IMR-90 (cell line): ENCODE measurements at regions not wholly inside any gene's neighbourhood (a gene's known extent, or its start where the extent isn't known, plus 50 kb on each side); places are given as distances from the start of the nearest gene placed in this dataset.

Source experiments
- ATAC-seq: fragments of 200-7000 bp; cut with Tn5 transposase; 2 replicates; pipeline ENCODE4 v1.9.1; 2020; ENCODE audit warnings: low read depth, mild to moderate bottlenecking, moderate library complexity
- BruUV-seq: library from RNA; stranded (reverse); fragments of 400-500 nt; replicated peaks from 2 replicates; lab custom pipeline; 2021; lab: Mats Ljungman, UMichigan
- CTCF ChIA-PET: fragments of 300-600 bp; formaldehyde crosslinking; extraction: SDS; loops from one replicate; lab custom pipeline; 2021; ENCODE audit warnings: antibody characterized with exemption; lab: Yijun Ruan, JAX
- POLR2A ChIA-PET: fragments of 300-600 bp; sonication (Branson Sonifier 250); formaldehyde crosslinking; loops from one replicate; lab custom pipeline; 2022; ENCODE audit warnings: antibody characterized with exemption; ENCODE audit not compliant: unreplicated experiment; lab: Charles Lee
- DNase-seq: peaks from one replicate; pipeline ENCODE4 v3.0.0; 2013
- H2AFZ ChIP-seq: replicated peaks from 2 replicates; pipeline ENCODE3; 2013; ENCODE audit warnings: low read length, mild to moderate bottlenecking; ENCODE audit not compliant: poor library complexity
- H2AK5ac ChIP-seq: 2 replicates; pipeline ENCODE4 v1.6.1; 2013; ENCODE audit warnings: low read depth, low read length, inconsistent platforms
- H2AK9ac ChIP-seq: replicated peaks from 2 replicates; pipeline ENCODE3; 2013; ENCODE audit warnings: mild to moderate bottlenecking, low read depth, low read length, moderate library complexity; ENCODE audit not compliant: poor library complexity
- H2BK120ac ChIP-seq: 2 replicates; pipeline ENCODE4 v1.6.1; 2013; ENCODE audit warnings: low read depth, low read length, inconsistent platforms
- H2BK15ac ChIP-seq: 3 replicates; pipeline ENCODE4 v1.6.1; 2013; ENCODE audit warnings: low read depth, low read length, inconsistent platforms
- H2BK20ac ChIP-seq: 2 replicates; pipeline ENCODE4 v1.6.1; 2013; ENCODE audit warnings: low read depth, mild to moderate bottlenecking, inconsistent platforms, low read length, moderate library complexity
- H2BK5ac ChIP-seq: 2 replicates; pipeline ENCODE4 v1.6.1; 2013; ENCODE audit warnings: mild to moderate bottlenecking, low read depth, low read length, inconsistent platforms; ENCODE audit not compliant: poor library complexity, severe bottlenecking
- H3K14ac ChIP-seq: replicated peaks from 2 replicates; pipeline ENCODE4 v1.6.1; 2013; ENCODE audit warnings: low read depth, low read length, inconsistent platforms
- H3K18ac ChIP-seq: 2 replicates; pipeline ENCODE4 v1.6.1; 2013; ENCODE audit warnings: low read depth, low read length, control low read depth
- H3K23ac ChIP-seq: 2 replicates; pipeline ENCODE4 v1.6.1; 2013; ENCODE audit warnings: low read depth, low read length, inconsistent platforms
- H3K27ac ChIP-seq: 2 replicates; pipeline ENCODE4 v1.5.1; 2013; ENCODE audit warnings: mild to moderate bottlenecking, control low read depth, low read length; ENCODE audit not compliant: insufficient read depth
- H3K27me3 ChIP-seq: 2 replicates; pipeline ENCODE4 v1.6.1; 2013; ENCODE audit warnings: low read length; ENCODE audit not compliant: control insufficient read depth, insufficient read depth
- H3K36me3 ChIP-seq: 2 replicates; pipeline ENCODE4 v1.6.1; 2013; ENCODE audit warnings: low read length, mixed read lengths; ENCODE audit not compliant: control insufficient read depth, insufficient read depth
- H3K4ac ChIP-seq: 2 replicates; pipeline ENCODE4 v1.6.1; 2013; ENCODE audit warnings: low read depth, low read length, inconsistent platforms
- H3K4me1 ChIP-seq: 2 replicates; pipeline ENCODE4 v1.6.1; 2013; ENCODE audit warnings: low read length, mixed read lengths; ENCODE audit not compliant: control insufficient read depth, insufficient read depth
- H3K4me2 ChIP-seq: 2 replicates; pipeline ENCODE4 v1.6.1; 2013; ENCODE audit warnings: low read depth, mild to moderate bottlenecking, control low read depth, low read length, moderate library complexity
- H3K4me3 ChIP-seq: 2 replicates; pipeline ENCODE4 v1.5.1; 2013; ENCODE audit warnings: low read depth, mild to moderate bottlenecking, control low read depth, low read length, moderate library complexity; ENCODE audit not compliant: insufficient read depth
- H3K56ac ChIP-seq: 2 replicates; pipeline ENCODE4 v1.6.1; 2013; ENCODE audit warnings: low read length, inconsistent platforms; ENCODE audit not compliant: insufficient read depth; ENCODE audit errors: extremely low read depth
- H3K79me1 ChIP-seq, 2 experiments: 2 replicates each; pipeline ENCODE4 v1.6.1; 2013; ENCODE audit warnings: low read length in 2 of 2, inconsistent platforms in 1 of 2, low read depth in 1 of 2
- H3K9ac ChIP-seq: 2 replicates; pipeline ENCODE4 v1.6.1; 2013; ENCODE audit warnings: low read depth, low read length, control low read depth
- H3K9me1 ChIP-seq: 2 replicates; pipeline ENCODE4 v1.6.1; 2013; ENCODE audit warnings: low read length, inconsistent platforms; ENCODE audit not compliant: insufficient read depth
- H3K9me3 ChIP-seq: 2 replicates; pipeline ENCODE4 v1.6.1; 2013; ENCODE audit warnings: low read length; ENCODE audit not compliant: control insufficient read depth, insufficient read depth
- H4K20me1 ChIP-seq: 2 replicates; pipeline ENCODE4 v1.6.1; 2013; ENCODE audit warnings: low read length, inconsistent platforms; ENCODE audit not compliant: insufficient read depth
- H4K5ac ChIP-seq: 2 replicates; pipeline ENCODE4 v1.6.1; 2013; ENCODE audit warnings: mild to moderate bottlenecking, low read depth, low read length, control low read depth
- H4K8ac ChIP-seq, 2 experiments: 2 replicates each; pipeline ENCODE4 v1.6.1; 2013; ENCODE audit warnings: low read depth in 2 of 2, low read length in 2 of 2, control low read depth in 1 of 2, inconsistent platforms in 1 of 2
- H4K91ac ChIP-seq: 2 replicates; pipeline ENCODE4 v1.6.1; 2013; ENCODE audit warnings: low read depth, low read length, inconsistent platforms; ENCODE audit not compliant: insufficient read depth
- BHLHE40 ChIP-seq: fragments of 150-350 bp; IDR thresholded peaks from 2 replicates; pipeline ENCODE4 v1.6.1; 2016; ENCODE audit warnings: mild to moderate bottlenecking, low read depth, low read length
- CEBPB ChIP-seq: IDR thresholded peaks from 2 replicates; pipeline ENCODE4 v1.6.1; 2012; ENCODE audit warnings: low read depth, low read length, improper control_type of control experiment
- CHD1 ChIP-seq: IDR thresholded peaks from 2 replicates; pipeline ENCODE4 v1.6.1; 2012; ENCODE audit warnings: low read depth, low read length, improper control_type of control experiment
- CTCF ChIP-seq: conservative IDR thresholded peaks from 2 replicates; pipeline ENCODE4 v1.5.1; 2012; ENCODE audit warnings: mild to moderate bottlenecking, low read depth, low read length, improper control_type of control experiment
- ELK1 ChIP-seq: fragments of 150-350 bp; IDR thresholded peaks from 2 replicates; pipeline ENCODE4 v1.6.1; 2016; ENCODE audit warnings: low read depth, mild to moderate bottlenecking, low read length, moderate library complexity, borderline replicate concordance
- FOS ChIP-seq: fragments of 150-350 bp; IDR thresholded peaks from 2 replicates; pipeline ENCODE4 v1.6.1; 2016; ENCODE audit warnings: low read depth, low read length
- MAFK ChIP-seq: IDR thresholded peaks from 2 replicates; pipeline ENCODE4 v1.6.1; 2012; ENCODE audit warnings: low read depth, low read length, improper control_type of control experiment
- MAZ ChIP-seq: IDR thresholded peaks from 2 replicates; pipeline ENCODE4 v1.6.1; 2012; ENCODE audit warnings: low read depth, mild to moderate bottlenecking, low read length, improper control_type of control experiment, moderate library complexity, borderline replicate concordance
- MXI1 ChIP-seq: IDR thresholded peaks from 2 replicates; pipeline ENCODE4 v1.6.1; 2012; ENCODE audit warnings: low read depth, mild to moderate bottlenecking, low read length, moderate library complexity, borderline replicate concordance
- NFE2L2 ChIP-seq: fragments of 150-350 bp; IDR thresholded peaks from 2 replicates; pipeline ENCODE4 v1.6.1; 2016; ENCODE audit warnings: low read depth, mild to moderate bottlenecking, low read length
- POLR2A ChIP-seq: IDR thresholded peaks from 2 replicates; pipeline ENCODE4 v1.6.1; 2012; ENCODE audit warnings: mild to moderate bottlenecking, low read depth, low read length
- RAD21 ChIP-seq: IDR thresholded peaks from 2 replicates; pipeline ENCODE4 v1.6.1; 2012; ENCODE audit warnings: low read length, improper control_type of control experiment
- RCOR1 ChIP-seq: IDR thresholded peaks from 2 replicates; pipeline ENCODE4 v1.6.1; 2012; ENCODE audit warnings: mild to moderate bottlenecking, low read length, improper control_type of control experiment; ENCODE audit not compliant: insufficient replicate concordance
- RFX5 ChIP-seq: IDR thresholded peaks from 2 replicates; pipeline ENCODE4 v1.8.0; 2012; ENCODE audit warnings: low read depth, mild to moderate bottlenecking, low read length, moderate library complexity
- SMC3 ChIP-seq: fragments of 150-350 bp; IDR thresholded peaks from 2 replicates; pipeline ENCODE4 v1.6.1; 2016; ENCODE audit warnings: low read depth, mild to moderate bottlenecking, antibody characterized with exemption, low read length, moderate library complexity
- WGBS, 2 experiments: methylation state at CpG; one replicate each; pipeline versions ENCODE4 v1.1.5 to v1.1.7; 2013; ENCODE audit warnings: missing lambda C conversion rate in 2 of 2; ENCODE audit not compliant: insufficient read length in 1 of 2; ENCODE audit errors: extremely low coverage in 2 of 2; 5-methylcytosine and 5-hydroxymethylcytosine counted together
- dilution Hi-C: fragments of 300-500 bp; cut with HindIII; formaldehyde crosslinking; loops from one replicate; pipeline ENCODE4 v1.14.3; 2018; ENCODE audit warnings: low sequenced_read_pairs; ENCODE audit not compliant: unreplicated experiment
- in situ Hi-C: fragments of 300-500 bp; cut with MboI; formaldehyde crosslinking; loops from 3 replicates; pipeline ENCODE4 v1.14.3; 2019; ENCODE audit warnings: low sequenced_read_pairs, inconsistent platforms, mixed read lengths
- intact Hi-C: fragments of 100-400 bp; cut with micrococcal nuclease; formaldehyde crosslinking; loops from 2 replicates; pipeline ENCODE4 v1.10.0; 2022
- TF ChIP-seq, protein P1 (sequence below): fragments of 150-350 bp; IDR thresholded peaks from 2 replicates; pipeline ENCODE4 v1.6.1; 2017; ENCODE audit warnings: mild to moderate bottlenecking, antibody characterized with exemption, low read length, low read depth

DNA sequence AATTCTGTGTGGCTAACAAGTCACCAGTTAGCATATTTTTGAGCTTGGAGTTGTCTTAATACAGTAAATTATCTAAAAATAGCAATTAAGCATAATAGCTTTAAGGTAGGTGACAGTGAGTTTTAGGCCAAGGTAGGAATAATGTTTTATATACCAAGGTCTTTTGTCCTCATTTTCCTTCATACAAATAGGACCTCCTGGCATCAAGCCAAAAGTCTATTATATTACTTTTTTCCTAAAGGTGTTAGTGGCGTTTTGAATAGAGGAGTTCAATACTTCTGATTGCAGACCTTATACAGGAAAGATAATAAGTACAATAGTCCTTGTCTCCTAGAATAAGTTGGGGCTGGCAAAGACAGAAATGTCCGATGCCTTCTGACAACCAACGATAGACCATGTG lies 2277.7 kb downstream of the TP53TG3F start:
- BruUV-seq, result no TSS peak
- Histone ChIP-seq H3K23ac (no peak overlapping the region), H4K5ac (no peak overlapping the region), H4K20me1 (no peaks in the 10 kb centered on the region), H3K9ac (no peak overlapping the region), H2AK9ac (no peak overlapping the region), H2BK120ac (no peak overlapping the region), H4K8ac (no peak overlapping the region), H3K79me1 (no peaks in the 10 kb centered on the region), H3K9me1 (no peaks in the 10 kb centered on the region), H4K91ac (no peak overlapping the region), H3K9me3 (peaks cover 11% of the 10 kb centered on the region), H2AFZ (no peak overlapping the region), H2AK5ac (no peak overlapping the region), H3K4me2 (no peak overlapping the region), H3K18ac (no peak overlapping the region), H2BK5ac (no peak overlapping the region), H3K56ac (no peak overlapping the region), H3K4ac (no peak overlapping the region), H3K36me3 (no peaks in the 10 kb centered on the region), H3K27ac (no peak overlapping the region), H3K4me3 (no peak overlapping the region), H2BK20ac (no peak overlapping the region), H2BK15ac (no peak overlapping the region), H3K14ac (no peak overlapping the region), H3K4me1 (no peaks in the 10 kb centered on the region), H3K27me3 (no peaks in the 10 kb centered on the region)
- DNase-seq (no peak), ATAC-seq (no peak)
- TF ChIP-seq CEBPB (no peak), FOS (no peak), MAZ (no peak), MXI1 (no peak), RFX5 (no peak), ELK1 (no peak), SMC3 (no peak), MAFK (no peak), POLR2A (no peak), RAD21 (no peak), CHD1 (no peak), CTCF (no peak), RCOR1 (no peak), BHLHE40 (no peak), NFE2L2 (no peak)
- TF ChIP-seq, protein P1, sequence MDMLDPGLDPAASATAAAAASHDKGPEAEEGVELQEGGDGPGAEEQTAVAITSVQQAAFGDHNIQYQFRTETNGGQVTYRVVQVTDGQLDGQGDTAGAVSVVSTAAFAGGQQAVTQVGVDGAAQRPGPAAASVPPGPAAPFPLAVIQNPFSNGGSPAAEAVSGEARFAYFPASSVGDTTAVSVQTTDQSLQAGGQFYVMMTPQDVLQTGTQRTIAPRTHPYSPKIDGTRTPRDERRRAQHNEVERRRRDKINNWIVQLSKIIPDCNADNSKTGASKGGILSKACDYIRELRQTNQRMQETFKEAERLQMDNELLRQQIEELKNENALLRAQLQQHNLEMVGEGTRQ, result no peak
- 100% methylated on average over 1 of the region's 3 CpGs; no CpG with 5 or more reads in 1 of the 2 experiments for WGBS, 2 experiments
- POLR2A ChIA-PET, result no interaction called here
- dilution Hi-C loops, result no loop called here
- in situ Hi-C loops, result no loop called here
- intact Hi-C loops, result no loop called here
- CTCF ChIA-PET, result no interaction called here
